Glomerular endothelial cell (primary cell): ENCODE measurements at regions not wholly inside any gene's neighbourhood (a gene's known extent, or its start where the extent isn't known, plus 50 kb on each side); places are given as distances from the start of the nearest gene placed in this dataset.
A peak's percentile ranks its signal among the peaks of the same experiment; 100 is the strongest.
"Not testable (repeated sequence)": the region's sequence is repeated elsewhere in the genome, so short reads cannot be mapped to it uniquely, and the experiment has no call there.

Source experiments
- DNase-seq: peaks from one replicate; pipeline ENCODE4 v3.0.0-alpha.2; 2011; ENCODE audit warnings: low read depth, low spot score; ENCODE audit errors: extremely low read depth

DNA sequence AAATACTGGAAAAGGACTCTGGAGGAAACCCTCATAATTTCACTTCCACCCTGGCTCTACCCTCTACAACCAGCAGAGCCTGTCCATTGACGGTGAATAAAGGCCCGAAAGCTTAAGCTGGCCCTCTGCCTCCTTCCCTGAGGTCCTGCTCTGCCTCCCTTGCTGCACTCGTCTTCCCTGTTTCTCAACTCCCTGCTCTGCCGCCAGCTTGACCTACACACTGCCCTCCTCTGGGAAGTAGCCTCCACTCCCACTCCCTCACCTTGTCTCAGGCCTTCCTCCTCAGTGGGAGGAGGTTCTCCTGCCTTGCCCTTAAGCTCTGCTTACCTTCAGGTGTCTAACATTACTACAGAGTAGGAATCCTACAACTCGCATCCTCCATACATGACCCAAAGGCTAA is 608.6 kb upstream of the NR3C2 start:
- no peak for DNase-seq

DNA sequence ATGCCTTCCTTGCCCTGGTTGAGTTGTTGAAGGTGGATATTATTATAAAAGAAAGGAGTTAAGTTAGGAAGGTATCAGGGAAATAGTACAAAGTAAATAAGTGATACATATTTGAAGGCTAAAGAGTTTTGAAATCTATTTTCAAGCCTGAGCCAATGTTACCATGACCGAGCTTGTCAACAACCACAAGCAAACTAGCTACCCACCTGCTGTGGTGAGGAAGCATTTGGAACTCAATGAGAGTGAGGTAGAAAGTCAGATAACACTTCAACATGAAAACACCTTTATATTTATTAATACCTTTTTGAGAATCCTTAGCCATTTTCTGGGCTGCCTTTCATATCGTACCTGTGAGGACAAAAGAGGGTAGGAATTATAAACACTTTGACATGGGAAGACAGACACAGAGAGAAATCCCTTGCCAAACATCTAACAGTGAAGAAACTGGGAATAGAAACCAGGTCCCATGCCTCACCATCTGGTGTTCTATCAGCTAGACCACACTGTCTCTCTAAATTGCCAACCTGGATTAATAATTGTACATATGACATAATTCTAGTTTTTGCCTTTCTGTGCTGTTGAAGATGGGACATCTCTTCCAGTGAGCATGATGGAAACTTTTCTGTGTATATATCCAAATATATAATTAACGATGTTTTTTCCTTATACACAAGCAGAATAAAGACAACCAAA is 606.4 kb upstream of the NR3C2 start:
- no peak for DNase-seq

DNA sequence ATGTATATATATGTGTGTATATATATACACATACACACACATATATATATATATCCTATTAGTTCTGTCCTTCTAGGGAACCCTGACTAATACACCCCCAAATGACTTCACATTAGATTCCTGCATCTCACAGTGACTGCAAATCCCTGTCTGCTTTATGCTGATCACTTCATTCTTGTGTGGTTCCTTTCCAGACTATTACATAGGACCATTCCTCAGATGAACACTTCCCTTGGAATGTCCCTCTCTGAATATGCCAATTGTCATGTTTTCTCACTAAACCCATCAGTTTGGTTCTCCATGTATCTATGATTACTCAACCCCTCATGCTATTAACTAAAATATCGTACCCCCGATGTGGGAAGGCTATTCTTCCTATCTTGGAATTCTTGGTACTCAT is 605.2 kb upstream of the NR3C2 start:
- DNase-seq = no peak

DNA sequence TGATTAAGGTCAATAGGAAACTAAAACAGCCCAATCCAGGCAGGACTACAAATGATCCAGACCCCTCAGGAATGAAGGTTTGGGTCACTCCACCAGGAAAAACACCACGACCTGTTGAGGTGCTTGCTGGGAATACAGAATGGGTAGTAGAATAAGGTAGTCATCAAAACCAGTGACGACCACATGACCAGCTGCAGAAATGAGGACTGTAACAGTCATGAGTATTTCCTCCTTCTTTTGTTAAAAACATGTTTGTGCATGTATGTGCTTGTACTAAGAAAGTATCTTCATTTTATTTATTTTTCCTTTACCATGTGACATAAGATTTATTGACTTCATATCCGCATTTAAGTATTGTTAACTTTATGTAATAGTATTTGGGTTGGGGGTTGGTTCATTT is 603.5 kb upstream of the NR3C2 start:
- DNase-seq = no peak

DNA sequence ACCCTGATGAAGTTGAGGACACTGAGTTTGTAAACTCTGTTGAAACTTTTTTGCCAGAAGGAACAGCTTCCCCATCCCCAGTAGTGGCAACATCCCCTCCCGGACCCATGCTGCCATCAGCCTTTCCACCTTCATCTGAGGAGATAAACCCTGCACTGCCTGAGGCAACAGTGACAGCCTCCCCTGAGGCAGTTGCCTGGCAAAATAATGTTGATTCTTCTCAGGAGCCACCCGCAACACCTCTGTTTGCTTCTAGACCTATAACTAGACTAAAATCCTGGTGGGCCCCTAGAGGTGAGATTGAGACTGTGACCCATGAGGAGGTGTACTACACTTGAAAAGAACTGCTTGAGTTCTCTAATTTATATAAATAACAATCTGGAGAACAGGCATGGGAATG is 597.6 kb upstream of the NR3C2 start:
- not testable (repeated sequence) for DNase-seq

DNA sequence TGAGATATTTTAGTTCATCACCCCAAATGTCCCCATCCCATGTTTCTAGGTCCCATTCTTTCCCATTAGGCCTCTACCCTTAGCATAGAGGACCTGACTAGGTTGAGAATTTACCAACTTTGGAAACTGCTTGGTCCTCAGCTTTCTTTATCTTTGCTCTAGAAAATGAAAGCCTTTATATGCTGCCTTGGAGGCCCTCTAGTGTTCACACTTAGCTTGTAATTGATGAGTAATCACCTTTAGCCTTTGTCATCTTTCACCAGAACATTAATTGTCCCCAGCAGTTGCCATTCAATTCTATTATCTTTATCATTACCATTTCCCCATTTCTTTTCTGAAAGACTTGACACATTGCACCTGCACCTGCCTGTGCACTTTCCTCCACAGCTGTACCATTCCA is 589.2 kb upstream of the NR3C2 start:
- DNase-seq = peak; percentile 16

DNA sequence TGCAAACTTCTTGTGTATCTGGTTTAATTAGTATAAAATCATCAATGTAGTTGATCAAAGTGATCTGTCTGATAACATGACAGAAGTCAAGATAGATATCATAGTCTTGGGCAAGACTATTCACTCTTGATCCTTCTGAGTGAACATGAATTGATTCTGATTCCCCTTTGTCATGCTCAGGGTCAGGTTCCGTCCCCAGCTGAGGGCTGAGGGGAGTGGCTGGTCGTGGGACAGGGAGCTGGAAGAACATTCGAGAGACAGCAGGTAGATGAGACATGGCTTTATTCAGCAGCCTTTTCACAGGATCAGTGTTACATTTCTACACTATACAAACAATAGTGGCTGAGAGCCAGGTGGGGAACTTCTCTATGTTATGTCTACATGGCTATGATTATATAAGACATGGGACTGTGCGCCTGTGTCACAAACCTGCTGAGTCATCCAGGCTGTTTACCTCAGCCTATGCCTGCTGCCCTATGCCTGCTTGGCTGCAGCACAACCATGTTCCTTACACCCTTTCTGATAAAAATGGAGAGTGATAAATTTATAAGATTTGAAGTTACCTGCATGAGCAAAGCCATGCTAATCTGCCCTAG is 586.9 kb upstream of the NR3C2 start:
- DNase-seq = no peak

DNA sequence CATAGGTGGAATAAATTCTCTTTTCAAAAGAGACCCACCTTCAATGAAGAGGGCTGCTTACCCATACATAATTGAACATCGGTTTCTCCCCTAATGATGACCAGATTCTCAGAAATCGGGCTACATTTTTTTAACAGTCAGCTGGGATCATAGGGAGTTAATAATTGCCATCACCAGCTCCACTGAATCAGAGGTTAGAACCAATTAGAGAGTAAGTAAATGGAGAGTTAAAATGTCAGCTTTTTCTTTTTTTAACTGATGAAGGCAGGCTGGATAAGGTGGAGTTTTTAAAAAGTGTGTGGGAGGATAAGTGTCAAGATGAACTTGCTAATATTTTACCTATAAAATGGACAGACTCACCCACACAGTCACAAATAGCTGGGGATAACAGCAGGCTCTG is 584.5 kb upstream of the NR3C2 start:
- DNase-seq = no peak

DNA sequence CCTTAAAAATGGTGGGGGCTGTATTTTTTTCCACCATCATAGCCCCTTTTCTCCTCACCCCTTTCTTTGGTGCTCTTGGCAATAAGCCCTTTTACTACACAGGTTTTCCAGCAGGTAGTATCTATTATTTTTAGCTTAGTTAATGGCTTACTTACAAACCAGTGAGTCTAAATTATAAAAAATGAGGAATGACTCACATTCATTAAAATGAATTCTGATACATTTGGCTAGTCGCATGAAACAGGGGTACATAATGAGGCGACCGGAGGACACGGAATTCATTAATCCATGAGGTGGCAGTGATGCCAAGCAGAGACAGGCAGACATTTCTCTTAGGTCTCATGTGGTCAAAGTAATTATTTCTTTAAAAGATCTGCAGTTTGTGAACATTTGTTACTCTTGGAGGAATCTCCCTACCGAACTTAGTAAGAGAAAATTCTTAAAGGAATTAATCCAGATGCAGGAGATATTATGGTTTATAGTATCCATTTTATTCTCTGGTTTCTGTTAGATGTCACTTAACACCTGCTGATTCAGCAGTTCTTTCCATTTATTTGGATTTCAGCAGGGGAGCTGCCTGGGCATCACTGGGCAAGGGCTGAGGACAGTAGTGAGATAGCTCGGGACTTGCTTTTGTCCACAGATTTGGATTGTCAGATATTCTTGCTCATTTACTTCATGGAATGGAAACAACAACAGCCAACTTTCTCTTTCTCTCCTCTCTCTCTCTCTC is 575.0 kb upstream of the NR3C2 start:
- DNase-seq = no peak

DNA sequence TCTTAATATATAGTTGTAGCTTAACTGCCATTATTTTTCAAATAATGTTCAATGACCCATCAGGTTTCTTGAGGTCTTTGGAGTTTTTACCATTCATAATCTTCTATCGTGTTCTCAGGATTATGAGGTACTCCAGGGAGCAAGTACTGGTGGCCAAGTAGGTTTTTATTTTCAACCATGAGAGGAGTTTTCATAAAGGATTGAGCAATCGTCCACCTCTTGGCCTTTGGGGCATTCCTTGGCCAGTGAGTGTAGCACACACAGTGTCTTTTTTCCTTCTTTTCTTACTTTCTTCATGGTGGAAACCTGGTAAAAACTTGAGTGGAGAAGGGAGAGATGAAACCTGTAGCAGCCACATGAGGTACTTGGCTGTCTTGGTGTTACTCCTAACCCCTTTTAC is 567.0 kb upstream of the NR3C2 start:
- DNase-seq = no peak

DNA sequence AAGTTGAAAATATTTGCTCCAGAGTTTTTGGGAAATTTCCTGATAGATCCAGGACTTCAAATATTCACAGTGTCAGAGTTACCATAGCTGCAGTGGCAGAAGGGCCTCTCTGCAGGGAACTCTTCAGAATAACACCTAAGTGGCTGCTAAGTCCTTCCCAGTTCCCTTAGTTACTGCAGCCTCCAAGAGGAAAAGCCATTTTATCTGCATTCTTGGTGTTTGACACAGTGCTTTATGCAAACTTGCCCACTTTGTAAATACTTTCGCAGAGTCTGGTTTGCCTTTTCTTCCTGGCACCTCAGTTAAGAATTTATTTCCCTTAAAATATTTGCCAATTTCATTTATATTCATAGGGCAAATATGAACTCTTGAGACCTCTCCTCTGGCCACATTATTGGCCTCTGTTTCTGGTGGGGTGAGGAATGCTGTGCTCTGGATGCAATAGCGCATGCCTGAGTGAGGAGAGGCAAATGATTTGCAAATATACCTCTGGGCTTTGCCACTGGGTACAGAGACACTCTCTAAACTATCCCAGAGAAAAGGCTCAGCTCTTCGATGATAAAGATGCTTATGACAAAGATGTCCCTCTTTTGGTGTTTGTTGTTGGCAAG is 566.3 kb upstream of the NR3C2 start:
- DNase-seq = no peak

DNA sequence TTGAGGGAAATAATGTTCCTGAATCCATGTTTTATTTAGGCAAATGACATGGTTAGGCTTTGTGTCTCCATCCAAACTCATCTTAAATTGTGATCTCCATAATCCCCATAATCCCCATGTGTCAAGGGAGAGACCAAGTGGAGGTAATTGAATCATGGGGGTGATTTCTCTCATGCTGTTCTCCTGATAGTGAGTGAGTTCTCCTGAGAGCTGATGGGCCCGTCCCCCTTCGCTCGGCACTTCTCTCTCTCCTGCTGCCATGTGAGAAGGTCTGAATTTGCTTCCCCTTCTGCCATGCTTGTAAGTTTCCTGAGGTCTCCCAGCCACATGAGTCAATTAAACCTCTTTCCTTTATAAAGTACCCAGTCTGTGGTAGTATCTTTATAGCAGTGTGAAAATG is 563.0 kb upstream of the NR3C2 start:
- no peak for DNase-seq

DNA sequence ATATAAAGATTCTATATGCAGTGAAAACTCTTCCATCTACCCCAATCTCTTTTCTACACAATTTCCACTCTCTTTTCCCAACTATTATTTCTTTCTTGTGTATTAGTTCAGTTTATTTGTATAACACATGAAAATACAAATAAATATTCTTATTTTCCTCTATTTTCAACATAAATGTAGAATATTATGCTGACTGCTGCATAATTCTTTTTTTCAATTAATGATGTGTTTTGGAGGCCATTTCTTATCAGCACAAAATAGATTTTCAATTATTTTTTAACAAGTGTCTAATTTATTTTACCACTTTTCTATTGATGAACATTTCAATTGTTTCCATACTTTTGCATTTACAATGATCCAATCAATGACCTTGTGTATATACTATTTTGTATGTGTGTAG is 557.7 kb upstream of the NR3C2 start:
- no peak for DNase-seq

DNA sequence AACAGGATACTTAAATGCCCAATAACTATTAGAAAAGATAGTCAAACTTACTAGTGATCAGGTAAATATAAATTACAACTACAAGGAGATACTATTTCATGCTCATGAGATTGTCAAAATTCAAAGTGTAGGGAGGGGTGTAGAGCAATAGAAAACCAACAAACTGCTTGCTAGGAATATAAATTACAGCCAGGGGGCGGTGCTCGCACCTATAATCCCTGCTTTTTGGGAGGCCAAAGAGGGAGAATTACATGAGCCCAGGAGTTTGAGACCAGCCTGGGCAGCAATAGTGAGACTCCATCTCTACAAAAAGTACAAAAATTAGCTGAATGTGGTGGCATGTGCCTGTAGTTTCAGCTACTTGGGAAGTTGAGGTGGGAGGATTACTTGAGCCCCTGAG is 556.5 kb upstream of the NR3C2 start:
- DNase-seq = no peak

DNA sequence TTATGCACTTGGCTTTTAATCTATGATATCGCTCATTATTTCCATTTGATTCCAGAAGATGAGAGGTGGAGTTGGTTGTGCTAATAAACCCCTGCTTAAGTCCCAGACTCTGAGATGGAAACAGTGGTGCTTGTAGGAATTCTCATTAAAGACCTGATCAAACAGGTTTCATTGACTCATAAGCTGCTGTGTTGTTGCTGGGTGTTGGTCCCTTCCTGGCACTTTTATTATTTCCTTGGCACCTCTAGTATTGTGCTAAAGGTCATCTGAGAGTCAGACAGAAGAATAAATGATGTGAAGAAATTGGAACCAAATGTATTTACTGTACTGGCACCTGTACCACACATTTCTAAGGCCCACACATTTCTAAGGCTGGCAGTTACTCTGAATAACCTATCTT is 544.7 kb upstream of the NR3C2 start:
- DNase-seq = no peak

DNA sequence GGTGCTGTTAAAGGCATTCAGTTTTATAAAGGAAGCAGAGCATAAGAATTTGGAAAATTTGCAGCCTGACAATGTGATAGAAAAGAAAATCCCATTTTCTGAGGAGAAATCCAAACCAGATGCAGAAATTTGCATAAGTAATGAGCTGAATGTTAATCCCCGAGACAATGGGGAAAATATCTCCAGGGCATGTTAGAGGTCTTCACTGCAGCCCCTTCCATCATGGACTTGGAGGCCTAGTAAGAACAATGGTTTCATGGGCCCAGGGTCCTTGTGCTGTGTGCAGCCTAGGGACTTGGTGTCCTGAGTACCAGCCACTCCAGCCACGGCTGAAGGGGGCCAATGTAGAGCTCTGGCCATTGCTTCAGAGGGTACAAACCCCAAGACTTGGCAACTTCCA is 542.7 kb upstream of the NR3C2 start:
- DNase-seq = no peak

DNA sequence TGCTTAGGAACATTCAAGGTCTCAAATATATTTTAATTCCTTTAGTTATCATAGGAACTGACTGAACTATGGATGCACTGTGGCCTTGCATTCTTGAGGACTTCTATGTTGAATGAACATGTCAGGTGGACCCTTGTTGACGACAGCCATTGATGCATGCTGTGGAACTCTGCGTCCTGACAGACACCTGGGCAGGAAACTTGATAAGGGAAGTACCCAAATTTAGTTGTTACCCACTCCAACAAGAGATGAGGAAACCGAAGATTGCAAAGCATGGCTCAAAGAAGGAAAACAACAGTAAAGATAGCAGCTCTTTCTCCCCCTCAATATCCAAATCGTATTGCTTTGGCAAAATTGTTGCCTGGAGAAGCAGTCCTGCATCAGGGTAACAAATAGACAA is 540.0 kb upstream of the NR3C2 start:
- DNase-seq = no peak

DNA sequence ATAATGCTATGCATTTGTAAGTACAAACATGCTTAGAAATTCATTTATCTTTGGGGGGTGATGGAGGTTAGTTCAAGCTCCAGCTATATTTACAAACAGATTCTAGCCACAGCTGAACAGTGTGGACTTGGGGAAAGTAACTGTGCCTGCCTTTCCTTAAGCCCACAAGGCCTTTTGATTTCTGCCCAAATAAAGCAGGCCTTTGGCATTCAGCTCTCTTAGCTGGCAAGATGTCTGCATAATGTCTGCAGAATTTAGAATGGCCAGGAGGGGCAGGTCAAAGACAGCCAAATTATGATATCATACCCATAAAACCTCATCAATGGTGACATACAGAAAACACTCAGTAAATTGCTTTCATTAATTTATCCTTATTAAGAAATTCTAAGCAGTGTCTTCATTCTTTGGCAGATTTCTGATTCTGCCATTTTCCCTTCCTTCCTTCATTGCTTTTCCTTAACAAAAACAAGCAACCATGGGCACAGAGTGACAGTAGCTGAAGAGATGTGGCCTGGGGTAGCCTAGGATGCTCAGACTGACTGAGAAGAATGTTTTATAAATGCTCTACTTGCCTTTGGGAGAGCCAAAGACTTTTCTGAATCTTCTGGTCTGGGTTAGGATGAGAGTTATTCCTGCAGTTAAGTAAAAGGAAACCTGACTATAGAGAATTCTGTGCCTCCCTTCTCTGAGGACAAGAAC is 538.7 kb upstream of the NR3C2 start:
- DNase-seq = no peak

DNA sequence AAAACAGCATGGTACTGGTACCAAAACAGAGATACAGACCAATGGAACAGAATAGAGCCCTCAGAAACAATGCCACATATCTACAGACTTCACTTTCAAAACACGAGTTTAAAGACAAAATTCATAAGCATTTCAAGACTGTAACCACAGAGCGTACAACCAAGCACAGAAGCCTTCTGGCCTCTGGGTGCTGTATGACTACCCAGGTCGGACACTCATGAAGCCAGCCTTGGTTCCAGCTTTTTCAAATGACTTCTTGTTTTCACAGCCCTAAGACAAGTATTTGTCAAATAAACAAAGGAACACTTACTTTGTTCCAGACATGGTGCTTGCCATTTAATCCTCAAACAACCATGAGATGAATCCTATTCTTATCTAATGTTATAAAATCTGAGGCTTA is 536.1 kb upstream of the NR3C2 start:
- no peak for DNase-seq

DNA sequence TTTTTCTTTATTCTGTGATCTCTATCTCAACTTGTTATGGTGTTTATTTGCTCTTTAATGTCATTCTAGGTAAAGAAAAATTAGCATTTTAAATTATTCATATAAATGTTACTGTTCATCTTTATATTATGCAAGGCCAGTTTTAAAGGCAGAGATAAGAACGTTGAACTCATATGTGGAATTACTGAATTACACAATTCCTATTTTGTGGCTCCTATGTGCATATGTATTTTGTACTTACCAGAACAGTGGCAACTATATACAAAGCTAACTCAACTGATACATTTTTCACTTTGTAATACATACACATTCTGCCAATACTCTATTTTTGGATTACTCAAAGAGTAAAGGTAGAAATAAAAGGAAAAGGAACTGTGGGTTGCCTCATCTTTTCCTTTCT is 533.2 kb upstream of the NR3C2 start:
- no peak for DNase-seq

DNA sequence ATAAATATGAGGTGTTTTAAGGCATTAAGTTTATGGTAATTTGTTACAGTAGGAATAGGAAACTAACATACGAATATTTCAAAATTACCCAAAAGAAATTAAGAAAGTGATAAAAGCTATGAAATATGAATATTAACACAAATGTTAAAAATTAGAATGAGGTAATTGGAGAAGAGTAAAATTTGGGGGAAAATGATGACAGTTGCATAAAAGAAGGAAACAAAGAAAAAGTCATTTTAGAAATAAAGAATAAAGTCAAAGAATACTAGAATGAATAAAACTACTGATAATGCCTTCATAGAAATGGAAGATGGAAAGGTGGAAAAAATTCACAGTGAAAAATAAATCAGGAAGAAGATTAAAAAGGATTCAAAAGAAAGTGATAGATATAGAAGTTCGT is 522.9 kb upstream of the NR3C2 start:
- no peak for DNase-seq
